ENCODE measurements at regions not wholly inside any gene's neighbourhood (a gene's known extent, or its start where the extent isn't known, plus 50 kb on each side); places are given as distances from the start of the nearest gene placed in this dataset.

DNA sequence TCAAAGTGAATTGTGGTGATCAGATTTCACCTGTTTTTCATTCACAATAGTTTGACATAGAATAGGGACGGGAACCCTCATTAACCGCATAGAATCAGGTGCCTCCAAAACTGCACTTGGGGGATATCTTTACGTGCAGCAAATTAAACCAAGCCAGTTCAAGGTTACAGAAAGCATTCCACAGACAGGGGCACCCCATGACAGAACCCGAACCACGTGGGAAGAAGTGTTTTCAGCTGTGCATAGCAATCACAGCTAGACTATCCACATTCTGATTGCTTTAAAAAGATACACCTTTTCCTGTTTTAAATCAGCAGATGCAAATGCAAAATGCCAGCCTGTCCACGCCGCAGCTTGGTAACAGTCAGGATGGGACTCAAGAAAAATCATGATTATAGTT lies 205.8 kb downstream of the ANAPC1 start:
- DNase-seq = no peak
- H3K4me1 ChIP-seq = no peaks in the 10 kb centered on the region
- intact Hi-C loops (cut with DNase I) = no loop called here
- WGBS, 2 donors = 82 to 87% methylated on average over 7 of the region's 7 CpGs
- H3K27ac ChIP-seq = no peak overlapping the region
- TF ChIP-seq POLR2AphosphoS5 (IDR thresholded peaks at IDR 0.05) = no peak
- no peak for TF ChIP-seq EP300 (IDR thresholded peaks at IDR 0.05)
- TF ChIP-seq, protein P1, sequence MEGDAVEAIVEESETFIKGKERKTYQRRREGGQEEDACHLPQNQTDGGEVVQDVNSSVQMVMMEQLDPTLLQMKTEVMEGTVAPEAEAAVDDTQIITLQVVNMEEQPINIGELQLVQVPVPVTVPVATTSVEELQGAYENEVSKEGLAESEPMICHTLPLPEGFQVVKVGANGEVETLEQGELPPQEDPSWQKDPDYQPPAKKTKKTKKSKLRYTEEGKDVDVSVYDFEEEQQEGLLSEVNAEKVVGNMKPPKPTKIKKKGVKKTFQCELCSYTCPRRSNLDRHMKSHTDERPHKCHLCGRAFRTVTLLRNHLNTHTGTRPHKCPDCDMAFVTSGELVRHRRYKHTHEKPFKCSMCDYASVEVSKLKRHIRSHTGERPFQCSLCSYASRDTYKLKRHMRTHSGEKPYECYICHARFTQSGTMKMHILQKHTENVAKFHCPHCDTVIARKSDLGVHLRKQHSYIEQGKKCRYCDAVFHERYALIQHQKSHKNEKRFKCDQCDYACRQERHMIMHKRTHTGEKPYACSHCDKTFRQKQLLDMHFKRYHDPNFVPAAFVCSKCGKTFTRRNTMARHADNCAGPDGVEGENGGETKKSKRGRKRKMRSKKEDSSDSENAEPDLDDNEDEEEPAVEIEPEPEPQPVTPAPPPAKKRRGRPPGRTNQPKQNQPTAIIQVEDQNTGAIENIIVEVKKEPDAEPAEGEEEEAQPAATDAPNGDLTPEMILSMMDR (IDR thresholded peaks at IDR 0.05) = no peak
- no peak for TF ChIP-seq POLR2A (IDR thresholded peaks at IDR 0.05)
- H3K36me3 ChIP-seq = no peaks in the 10 kb centered on the region
- no peaks in the 10 kb centered on the region for H3K27me3 ChIP-seq
- no peaks in the 10 kb centered on the region for H3K9me3 ChIP-seq
- no peak overlapping the region for H3K4me3 ChIP-seq

DNA sequence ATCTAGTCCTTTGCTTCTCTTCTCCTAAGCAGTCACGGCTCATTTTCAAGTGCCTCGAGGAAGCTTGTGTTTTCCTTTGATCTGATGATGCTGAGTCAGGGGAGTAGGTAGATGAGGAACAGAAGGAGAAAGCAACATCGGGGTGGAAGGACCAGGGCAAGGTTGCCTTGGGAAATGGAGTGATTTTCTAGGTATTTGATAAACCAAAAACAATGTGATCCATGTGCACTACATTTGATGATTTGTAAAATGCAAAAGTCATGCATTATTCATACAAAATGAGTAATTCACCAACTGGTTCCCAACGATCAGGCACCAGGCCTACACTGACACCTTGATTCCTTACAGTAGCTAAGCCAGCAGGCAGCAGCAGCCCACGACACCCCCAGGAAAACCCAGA lies 205.3 kb downstream of the ANAPC1 start:
- H3K27me3 ChIP-seq = no peaks in the 10 kb centered on the region
- no peak for DNase-seq
- no peaks in the 10 kb centered on the region for H3K9me3 ChIP-seq
- H3K4me3 ChIP-seq = no peak overlapping the region
- no peaks in the 10 kb centered on the region for H3K4me1 ChIP-seq
- 48 to 54% methylated on average over 5 of the region's 5 CpGs for WGBS, 2 donors
- TF ChIP-seq POLR2AphosphoS5 (IDR thresholded peaks at IDR 0.05) (no peak), EP300 (IDR thresholded peaks at IDR 0.05) (no peak), POLR2A (IDR thresholded peaks at IDR 0.05) (no peak)
- TF ChIP-seq, protein P1 (IDR thresholded peaks at IDR 0.05) = no peak
- intact Hi-C loops (cut with DNase I) = no loop called here
- H3K36me3 ChIP-seq = no peaks in the 10 kb centered on the region
- H3K27ac ChIP-seq = no peak overlapping the region

DNA sequence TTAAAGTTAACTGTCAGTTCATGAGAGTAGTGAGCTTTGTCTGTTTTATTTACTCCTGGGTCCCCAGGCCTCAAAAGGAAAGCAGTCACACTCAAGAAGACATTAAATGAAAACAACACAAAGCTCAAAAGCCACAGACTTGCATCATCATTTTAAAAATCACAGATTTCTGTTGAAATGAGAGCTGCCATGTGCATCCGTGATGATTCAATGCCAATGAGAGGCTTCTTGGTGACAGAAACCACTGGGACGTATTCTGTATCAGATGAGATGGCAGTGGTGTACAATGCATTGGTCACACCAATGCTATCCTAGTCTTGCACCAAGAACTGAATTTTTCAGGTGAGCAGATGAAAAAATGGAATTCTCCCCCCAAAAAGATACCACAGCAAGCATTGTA lies 204.8 kb downstream of the ANAPC1 start:
- no peaks in the 10 kb centered on the region for H3K27me3 ChIP-seq
- DNase-seq = no peak
- no peaks in the 10 kb centered on the region for H3K4me1 ChIP-seq
- TF ChIP-seq POLR2AphosphoS5 (IDR thresholded peaks at IDR 0.05) = no peak
- no peak for TF ChIP-seq EP300 (IDR thresholded peaks at IDR 0.05)
- TF ChIP-seq, protein P1 (IDR thresholded peaks at IDR 0.05) = no peak
- intact Hi-C loops (cut with DNase I) = no loop called here
- no peak overlapping the region for H3K27ac ChIP-seq
- H3K4me3 ChIP-seq = no peak overlapping the region
- WGBS, 2 donors = 86 to 89% methylated on average over 2 of the region's 2 CpGs
- H3K9me3 ChIP-seq = no peaks in the 10 kb centered on the region
- no peaks in the 10 kb centered on the region for H3K36me3 ChIP-seq

DNA sequence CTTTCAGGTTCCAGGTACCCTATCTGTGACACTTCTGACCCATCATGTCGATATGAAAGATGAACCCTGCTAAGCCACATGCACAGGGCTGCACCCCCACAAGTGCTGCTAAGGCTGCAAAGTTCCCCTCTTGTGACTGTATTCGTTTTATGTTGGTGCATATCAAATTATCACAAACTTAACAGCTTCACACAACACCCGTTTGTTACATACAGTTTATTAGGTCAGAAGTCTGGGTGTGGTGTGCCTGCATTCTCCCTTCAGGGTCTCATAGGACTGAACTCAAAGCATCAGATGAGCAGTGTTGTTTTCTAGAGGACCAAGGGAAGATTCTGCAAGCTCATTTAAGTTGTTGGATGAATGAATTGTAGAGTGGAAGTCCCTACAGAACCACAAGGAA lies 199.4 kb downstream of the ANAPC1 start:
- TF ChIP-seq EP300 (IDR thresholded peaks at IDR 0.05) (no peak), POLR2AphosphoS5 (IDR thresholded peaks at IDR 0.05) (no peak), POLR2A (IDR thresholded peaks at IDR 0.05) (no peak)
- TF ChIP-seq, protein P1 (IDR thresholded peaks at IDR 0.05) = no peak
- H3K4me1 ChIP-seq = no peaks in the 10 kb centered on the region
- H3K27me3 ChIP-seq = no peaks in the 10 kb centered on the region
- intact Hi-C loops (cut with DNase I) = no loop called here
- H3K9me3 ChIP-seq = no peaks in the 10 kb centered on the region
- DNase-seq = no peak
- no peaks in the 10 kb centered on the region for H3K36me3 ChIP-seq
- no peak overlapping the region for H3K4me3 ChIP-seq
- no peak overlapping the region for H3K27ac ChIP-seq
- 43 to 77% methylated on average over 3 of the region's 3 CpGs for WGBS, 2 donors

DNA sequence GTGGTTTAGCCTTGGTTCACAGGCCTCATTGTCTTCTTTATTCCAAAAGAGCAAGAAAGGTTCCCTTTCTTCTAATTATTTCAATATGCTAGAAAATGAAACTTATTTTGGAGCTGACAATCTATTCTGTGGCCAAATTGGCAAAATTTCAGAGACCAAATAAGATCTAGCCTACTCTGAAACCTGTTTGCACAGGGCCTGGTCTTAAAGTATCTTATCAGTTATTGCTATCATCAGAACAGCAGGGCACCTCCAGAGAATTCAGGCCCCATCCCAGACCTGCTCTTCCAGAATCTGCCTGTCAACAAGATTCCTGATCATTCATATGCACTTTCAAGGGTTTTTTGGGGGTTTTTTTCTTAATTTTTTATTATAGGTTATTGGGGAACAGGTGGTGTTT lies 198.7 kb downstream of the ANAPC1 start:
- Histone ChIP-seq H3K27me3 (no peaks in the 10 kb centered on the region), H3K9me3 (no peaks in the 10 kb centered on the region), H3K4me1 (no peaks in the 10 kb centered on the region), H3K27ac (no peak overlapping the region), H3K36me3 (no peaks in the 10 kb centered on the region), H3K4me3 (no peak overlapping the region)
- no peak for DNase-seq
- intact Hi-C loops (cut with DNase I) = no loop called here
- no peak for TF ChIP-seq EP300 (IDR thresholded peaks at IDR 0.05)
- TF ChIP-seq, protein P1 (IDR thresholded peaks at IDR 0.05) = no peak
- TF ChIP-seq POLR2A (IDR thresholded peaks at IDR 0.05) = no peak
- no peak for TF ChIP-seq POLR2AphosphoS5 (IDR thresholded peaks at IDR 0.05)

All from sigmoid colon (tissue), 6 donors.